Fibroblast of skin of scalp (primary cell): ENCODE measurements at regions not wholly inside any gene's neighbourhood (a gene's known extent, or its start where the extent isn't known, plus 50 kb on each side); places are given as distances from the start of the nearest gene placed in this dataset.
A peak's percentile ranks its signal among the peaks of the same experiment; 100 is the strongest.
"Not testable (repeated sequence)": the region's sequence is repeated elsewhere in the genome, so short reads cannot be mapped to it uniquely, and the experiment has no call there.

ENCODE experiments used
- DNase-seq: peaks from one replicate; pipeline ENCODE4 v3.0.0-alpha.2; 2013

DNA sequence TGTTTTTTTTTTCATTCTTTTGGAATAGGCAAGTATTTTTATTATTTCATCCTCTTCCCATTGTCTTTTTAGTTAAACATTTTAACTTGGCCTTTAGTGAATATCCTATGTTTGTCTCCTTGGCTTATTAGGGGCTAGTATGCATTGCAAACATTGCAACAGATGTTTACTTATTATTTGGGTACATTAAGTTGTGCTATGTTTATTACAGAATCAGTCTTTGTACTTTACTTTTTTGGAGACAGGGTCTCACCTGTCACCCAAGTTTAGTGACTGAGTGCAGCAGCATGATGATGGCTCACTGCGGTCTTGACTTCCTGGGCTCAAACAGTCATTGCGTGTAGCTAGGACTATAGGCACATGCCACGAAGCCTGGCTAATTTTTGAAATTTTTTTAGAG, 51.1 kb upstream of the NUDT6 start:
- no peak for DNase-seq

DNA sequence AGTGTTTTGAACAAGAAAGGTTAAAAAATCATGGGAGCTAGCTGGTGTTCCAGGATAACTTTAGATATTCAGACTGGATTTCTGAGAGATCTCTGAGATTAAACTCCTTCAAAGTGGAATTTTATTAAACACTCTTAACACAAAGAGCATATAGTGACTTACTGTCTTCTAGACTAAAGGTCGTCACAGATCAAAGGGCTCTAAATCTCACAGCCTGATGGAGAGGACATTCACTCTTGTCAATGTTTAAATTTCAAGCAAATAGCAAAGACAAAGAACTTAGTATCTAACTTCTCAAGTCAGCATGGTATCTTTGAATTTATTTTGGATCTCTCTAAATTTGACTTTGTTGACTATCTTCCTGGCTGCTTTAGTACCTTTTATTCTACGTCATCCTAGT, 53.7 kb upstream of the NUDT6 start:
- DNase-seq = no peak

DNA sequence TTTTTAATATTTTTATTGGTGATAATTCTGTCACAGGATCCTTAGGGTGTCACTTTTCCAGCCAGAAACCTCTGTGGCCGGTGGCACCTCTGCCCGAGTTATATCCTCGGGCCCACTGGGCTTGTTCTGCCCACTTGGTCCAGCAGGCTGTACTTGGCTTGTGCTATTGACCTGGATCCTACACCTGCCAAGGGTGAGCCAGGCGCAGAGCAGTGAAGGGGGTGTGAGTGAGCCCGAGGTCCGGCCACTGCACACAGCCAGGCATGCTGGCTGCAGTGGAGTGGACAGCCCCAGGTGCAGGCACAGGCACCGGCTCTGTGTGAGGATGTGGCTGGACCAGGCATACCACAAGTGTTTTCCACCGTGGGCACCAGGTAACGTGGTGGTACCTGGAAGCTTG, 54.7 kb upstream of the NUDT6 start:
- no peak for DNase-seq

DNA sequence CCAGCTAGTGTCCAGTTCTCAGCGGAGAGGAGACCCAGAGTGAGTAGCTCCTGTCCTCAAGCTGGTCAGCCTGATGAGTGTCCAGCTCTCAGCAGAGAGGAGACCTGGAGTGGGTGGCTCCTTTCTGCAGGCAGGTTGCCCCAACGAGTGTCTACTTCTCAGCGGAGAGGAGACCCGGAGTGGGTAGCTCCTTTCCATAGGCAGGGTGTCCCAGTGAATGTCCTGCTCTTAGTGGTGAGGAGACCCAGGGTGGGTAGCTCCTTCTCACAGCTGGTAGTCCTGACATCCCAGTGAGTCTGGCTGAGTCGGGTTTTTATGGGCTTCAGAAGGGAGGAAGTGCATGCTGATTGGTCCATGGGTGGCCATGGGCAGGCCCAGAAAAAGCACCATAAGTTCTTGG, 55.7 kb upstream of the NUDT6 start:
- no peak for DNase-seq

DNA sequence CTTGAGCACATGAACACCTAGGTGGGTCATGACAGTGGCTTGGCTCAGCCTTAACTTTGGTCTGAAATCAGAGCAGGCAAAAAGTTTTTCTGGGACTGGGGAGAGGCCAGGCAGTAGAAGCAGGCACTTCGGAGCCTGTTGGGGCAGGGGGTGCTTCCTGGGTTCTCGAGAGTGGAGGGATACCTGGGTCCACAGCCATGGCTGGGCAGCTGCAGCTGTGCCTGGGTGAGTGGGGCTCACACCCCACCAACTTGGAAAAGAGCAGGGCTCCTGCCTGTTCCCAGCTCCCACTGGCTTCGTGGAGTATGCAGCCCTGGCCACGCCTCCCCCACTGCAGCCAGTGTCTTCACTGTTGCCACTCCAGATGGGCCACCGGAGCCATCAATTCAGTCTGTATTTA, 56.4 kb upstream of the NUDT6 start:
- no peak for DNase-seq

DNA sequence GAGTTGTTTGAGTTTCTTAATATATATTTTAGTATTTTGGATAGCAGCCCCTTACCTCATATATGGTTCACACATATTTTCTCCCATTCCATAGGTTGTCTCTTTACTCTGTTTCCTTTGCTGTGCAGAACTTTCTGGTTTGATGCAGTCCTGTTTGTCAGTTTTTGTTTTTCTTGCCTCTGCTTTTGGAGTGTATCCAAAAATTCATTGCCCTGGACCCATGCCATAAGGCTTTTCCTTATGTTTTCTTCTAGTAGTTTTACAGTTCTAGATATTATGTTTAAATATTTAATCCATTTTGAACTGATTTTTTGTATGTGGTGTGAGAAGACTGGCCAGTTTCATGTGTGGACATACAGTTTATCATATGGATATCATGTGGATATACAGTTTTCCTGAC, 58.5 kb upstream of the NUDT6 start:
- DNase-seq = no peak

DNA sequence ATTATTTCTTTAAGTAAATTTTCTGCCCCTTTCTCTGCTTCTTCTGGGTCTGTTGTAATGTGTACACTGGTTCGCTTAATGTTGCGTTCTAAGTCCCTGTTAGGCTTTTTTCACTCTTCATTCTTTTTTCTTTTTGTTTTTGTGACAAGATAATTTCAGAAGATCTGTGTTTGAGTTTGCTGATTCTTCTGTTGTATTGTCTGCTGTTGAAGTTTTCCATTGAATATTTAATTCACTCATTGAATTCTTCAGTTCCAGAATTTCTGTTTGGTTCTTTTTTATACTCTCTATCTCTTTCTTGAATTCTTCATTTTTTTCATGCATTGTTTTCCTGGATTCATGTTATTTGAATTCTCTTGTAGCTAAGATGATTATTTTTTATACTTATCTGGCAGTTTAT, 66.3 kb upstream of the NUDT6 start:
- DNase-seq = no peak

DNA sequence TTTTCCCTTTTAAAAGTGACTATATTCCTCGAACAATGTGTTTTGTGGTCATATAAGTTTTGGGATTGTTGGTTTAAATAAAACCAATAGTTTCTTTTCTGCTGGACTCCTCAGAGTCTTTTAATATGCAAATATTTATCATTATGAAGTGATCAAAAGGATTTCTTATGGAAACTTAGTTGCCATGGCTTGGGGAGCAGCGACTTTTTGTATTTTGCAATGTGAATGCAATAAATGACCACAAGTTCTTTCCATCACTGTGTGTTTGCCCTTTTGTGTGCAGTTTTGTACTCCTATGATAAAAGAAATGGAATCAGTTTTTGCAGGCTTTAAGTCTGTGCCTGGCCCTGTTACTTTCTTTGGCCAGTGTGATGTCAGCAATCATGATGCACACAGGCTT, 68.5 kb upstream of the NUDT6 start:
- no peak for DNase-seq

DNA sequence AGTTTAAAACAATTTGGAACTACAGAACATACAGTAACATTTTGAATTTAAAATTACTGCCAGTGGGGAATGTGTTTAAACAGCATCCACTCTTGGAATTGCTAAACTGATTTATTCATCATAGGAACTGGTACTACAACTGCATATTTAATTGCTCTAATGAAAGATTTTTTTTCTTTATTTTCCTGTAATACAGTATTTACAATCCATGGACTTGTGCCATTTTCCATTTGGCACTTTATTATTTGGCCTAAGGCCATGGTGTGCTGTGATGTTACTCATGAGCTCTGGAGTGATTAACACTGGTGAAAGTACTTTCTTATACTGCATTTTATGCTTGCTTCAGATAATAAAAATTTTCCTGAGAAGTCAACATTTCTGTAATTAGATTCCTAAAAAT, 69.7 kb upstream of the NUDT6 start:
- peak; percentile 43 for DNase-seq

DNA sequence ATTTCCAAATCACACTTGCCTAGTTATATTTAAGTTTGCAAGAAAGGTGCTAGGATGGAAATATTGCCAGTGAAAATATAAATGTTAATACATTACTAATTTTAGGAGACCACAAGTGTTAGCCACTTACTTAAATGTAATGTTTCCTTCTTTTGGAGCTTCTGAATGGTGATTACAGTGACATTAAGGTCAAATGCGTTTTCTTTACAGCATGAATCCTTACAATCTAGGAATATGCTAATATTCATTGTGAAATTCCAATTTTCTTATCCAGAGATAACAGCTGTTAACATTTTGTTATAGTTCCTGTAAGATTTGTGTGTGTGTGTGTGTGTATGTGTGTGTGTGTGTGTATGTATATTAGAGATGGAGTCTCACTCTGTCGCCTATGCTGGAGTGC, 70.2 kb upstream of the NUDT6 start:
- DNase-seq = no peak

DNA sequence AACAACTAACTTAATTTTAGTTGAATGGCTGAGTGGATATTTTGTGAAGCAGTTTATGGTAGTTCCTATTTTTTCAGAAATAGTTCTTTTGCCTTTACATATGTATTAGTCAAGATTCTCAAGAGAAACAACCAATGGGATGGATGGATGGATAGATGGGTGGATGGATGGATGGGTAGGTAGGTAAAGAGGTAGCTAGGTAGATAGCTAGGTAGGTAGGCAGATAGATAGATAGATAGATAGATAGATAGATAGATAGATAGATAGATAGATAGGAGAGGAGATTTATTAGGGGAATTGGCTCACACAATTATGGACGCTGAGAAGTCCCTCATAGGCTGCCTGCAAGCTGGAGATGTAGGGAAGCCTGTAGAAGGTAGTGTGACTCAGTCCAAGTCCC, 74.0 kb upstream of the NUDT6 start:
- DNase-seq = no peak

DNA sequence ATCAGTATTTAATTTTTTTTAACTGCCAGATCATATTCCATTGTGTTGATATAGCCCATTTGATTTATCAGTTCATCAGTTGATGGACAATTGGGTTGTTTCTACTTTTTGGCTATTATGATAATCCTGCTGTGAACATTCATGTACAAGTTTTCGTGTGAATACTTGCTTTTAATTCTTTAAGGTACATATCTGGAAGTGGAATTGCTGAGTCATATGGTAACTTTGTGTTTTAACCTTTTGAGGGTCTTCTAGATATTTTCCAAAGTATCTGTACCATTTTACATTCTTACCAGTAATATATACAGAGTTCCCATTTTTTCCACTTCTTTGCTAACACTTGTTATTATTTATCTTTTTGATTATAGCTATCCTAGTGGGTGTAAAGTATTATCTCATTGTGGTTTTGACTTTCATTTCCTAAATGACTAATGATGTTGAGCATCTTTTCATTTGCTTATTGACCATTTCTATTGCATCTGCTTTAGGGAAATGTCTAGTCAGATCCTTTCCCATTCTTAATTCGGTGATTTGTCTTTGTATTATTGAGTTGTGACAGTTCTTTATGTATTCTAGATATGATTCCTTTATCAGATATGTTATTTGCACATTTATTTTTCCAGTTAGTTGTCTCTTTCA, 75.2 kb upstream of the NUDT6 start:
- no peak for DNase-seq

DNA sequence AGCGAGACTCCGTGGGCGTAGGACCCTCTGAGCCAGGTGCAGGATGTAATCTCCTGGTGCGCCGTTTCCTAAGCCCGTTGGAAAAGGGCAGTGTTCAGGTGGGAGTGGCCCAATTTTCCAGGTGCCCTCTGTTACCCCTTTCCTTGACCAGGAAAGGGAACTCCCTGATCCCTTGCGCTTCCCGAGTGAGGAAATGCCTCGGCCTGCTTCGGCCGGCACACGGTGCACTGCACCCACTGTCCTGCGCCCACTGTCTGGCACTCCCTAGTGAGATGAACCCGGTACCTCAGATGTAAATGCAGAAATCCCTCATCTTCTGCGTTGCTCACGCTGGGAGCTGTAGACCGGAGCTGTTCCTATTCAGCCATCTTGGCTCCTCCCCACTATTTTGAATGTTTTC, 81.7 kb upstream of the NUDT6 start:
- not testable (repeated sequence) for DNase-seq

DNA sequence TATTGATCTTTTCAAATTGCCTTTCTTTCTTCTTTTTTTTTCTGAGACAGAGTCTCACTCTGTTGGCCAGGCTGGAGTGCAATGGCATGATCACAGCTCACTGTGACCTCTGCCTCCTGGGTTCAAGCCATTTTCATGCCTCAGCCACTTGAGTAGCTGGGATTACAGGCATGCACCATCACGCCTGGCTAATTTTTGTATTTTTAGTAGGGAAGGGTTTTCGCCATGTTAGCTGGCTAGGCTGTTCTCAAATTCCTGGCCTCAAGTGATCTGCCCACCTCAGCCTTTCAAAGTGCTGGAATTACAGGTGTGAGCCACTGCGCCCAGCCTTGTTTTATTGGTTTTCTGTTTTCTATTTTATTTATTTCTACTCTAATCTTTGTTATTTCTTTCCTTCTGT, 82.7 kb upstream of the NUDT6 start:
- DNase-seq = not testable (repeated sequence)

DNA sequence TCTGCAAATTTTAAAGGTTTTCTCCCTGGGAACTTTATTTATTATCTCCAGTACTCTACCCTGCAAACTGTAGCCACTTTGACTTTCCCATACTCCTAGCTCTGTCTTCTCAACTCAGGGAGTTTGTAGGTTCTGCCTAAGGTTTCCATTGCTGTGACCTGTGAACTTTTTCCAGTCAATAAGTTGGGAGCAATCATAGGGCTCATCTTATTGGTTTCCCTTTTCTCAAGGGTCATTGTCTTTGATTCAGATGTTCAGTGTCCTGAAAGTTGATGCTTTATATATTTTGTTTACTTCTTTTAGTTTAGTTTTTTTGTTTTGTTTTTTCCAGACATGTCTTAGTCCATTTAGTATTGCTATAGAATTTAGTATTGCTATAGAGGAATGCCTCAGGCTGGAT, 85.3 kb upstream of the NUDT6 start:
- DNase-seq = no peak

DNA sequence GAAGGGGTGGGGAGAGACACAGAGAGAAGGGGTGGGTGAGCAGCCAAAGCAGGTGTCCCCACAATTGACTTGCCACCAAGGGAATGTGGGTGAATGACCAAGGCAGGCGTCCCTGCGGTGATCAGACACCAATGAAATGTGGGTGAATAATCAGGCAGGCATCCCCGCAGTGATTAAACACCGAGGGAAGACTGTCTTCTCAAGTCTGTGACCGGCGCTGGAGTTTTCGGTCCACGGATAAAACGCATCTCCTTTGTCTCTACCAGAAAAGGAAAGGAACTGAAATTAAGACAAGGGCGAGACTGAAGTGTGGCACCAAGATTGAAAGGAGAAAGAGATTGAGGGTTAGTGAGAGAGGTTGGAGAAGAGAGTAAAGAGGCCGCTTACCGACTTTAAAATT, 90.0 kb upstream of the NUDT6 start:
- not testable (repeated sequence) for DNase-seq

DNA sequence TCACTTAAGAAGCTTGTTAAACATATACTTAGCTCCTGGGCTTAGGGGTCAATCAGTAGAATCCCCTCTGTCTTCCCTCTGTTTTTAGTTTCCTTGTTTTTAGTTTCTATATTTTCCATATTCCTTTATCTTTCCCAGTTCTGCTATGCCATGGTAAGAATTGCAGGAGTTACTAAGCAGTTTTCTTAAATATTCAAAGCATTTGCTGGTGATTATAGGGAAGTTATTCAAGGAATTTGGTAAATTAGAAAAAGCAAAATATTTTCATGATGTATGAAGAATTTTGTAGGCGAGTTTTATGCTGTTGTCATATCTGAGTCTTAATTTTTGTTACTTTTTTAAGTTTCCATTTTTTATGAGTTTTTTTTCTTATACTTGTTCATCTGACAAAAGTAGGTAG, 91.6 kb upstream of the NUDT6 start:
- peak; percentile 66 for DNase-seq

DNA sequence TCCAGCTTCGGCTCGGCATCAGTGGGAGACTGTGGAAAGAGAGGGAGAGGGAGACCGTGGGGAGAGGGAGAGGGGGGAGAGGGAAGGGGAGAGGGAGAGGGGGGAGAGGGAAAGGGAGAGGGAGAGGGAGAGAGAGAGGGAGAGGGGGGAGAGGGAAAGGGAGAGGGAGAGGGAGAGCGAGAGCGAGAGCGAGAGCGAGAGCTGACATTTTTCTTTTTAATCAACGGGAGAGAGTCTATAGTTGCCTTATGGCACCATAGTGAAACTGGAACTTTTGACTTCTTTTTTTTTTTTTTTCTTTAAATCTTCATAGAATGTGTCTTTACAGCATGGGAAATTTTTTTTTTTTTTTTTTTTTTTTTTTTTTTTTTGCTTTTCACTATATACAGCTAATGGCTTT, 94.7 kb upstream of the NUDT6 start:
- DNase-seq = no peak

DNA sequence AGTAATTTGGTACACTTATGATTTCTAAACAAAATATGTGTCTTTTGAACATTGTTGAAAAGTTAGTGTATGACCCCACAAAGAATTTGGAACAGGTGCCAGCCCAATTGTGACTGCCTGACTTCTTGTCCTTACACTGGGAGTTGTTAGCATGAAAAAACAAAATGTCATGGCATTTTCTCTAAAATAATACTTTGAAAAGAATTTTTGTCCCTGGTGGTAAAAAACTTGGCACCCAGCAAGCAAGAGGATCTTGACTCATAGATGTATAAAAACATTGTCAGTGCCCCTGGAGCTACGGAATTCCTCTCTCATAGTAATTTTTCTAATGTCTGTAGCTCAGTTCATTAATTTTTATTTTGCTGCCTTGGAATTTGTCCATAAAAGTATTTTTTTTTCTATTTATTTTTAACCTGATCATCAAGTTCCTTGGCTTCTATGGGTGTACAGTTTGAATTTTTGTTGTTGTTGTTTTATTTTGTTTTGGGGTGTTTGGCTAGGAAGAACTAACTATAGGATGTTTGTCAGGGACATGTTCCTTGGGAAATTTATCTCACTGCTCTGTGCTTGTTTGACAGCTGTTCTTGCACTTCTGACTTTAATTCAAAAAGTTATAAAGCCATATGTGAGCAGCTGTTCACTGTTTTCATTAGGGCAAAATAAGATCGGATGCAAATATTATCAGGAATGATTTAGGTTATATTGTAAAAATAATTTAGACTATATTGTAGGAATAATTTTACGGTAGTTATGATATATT, 95.4 kb upstream of the NUDT6 start:
- peak; percentile 92 for DNase-seq

DNA sequence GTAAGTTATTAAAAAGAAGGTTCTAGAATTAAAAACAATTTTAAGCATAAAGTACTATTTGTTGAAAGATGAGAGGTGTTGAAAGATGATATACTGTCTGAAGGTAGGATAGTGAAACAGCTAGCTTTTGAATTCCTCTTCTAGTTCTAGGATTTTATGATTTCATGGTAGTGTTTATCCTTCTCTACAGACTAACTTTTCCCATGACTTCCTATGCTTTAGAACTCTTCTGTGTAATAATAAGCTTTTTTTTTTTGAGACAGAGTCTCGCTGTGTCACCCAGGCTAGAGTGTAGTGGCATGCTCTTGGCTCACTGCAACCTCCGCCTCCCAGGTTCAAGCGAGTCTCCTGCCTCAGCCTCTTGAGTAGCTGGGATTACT, 96.0 kb upstream of the NUDT6 start:
- peak; percentile 30 for DNase-seq

DNA sequence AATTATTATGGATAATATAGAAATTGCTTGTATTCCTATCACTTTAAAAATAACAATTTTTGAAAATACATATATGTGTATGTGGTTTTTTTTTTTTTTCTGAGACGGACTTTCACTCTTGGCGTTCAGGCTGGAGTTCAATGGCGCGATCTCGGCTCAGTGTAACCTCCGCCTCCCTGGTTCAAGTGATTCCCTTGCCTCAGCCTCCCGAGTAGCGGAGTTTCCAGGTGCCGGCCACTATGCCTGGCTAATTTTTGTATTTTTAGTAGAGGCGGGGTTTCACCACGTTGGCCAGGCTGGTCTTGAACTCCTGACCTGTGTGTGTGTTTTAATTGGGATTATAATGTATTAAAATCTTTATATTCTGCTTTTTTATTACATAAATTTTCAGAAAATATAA, 97.9 kb upstream of the NUDT6 start:
- DNase-seq = no peak

DNA sequence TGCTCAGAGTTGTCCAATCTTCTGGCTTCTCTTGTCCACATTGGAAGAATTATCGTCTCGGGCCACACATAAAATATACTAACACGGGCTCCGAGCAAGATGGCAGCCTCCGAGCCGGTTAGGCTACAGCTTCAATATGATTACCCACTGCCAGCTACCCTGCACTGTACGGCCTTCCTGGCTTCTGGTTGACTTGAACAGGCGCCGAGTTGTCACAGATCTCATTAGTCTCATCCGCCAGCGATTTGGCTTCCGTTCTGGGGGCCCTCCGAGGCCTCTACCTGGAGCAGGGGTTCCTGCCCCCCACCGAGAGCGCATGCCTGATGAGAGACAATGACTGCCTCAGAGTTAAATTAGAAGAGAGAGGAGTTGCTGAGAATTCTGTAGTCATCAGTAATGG, 101.2 kb upstream of the NUDT6 start:
- no peak for DNase-seq

DNA sequence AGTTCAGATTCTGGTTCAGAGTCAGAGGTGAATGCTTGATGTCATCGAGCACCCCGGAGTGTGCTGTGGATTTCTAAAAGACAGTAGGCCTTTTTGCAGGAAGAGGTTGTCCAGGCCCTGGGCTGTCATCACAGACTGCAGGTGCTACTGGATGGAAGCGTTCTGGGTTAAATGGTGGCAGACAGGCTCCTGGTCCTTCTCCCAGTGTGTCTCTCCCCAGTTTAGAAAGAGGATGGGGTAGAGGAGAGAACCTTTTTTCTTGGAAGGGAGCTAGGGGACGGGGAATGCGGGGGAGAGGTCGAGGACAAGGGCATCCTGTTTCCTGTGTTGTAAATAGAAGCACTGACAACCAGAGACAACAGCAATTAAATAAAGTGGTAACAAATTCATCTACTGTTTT, 102.3 kb upstream of the NUDT6 start:
- no peak for DNase-seq

DNA sequence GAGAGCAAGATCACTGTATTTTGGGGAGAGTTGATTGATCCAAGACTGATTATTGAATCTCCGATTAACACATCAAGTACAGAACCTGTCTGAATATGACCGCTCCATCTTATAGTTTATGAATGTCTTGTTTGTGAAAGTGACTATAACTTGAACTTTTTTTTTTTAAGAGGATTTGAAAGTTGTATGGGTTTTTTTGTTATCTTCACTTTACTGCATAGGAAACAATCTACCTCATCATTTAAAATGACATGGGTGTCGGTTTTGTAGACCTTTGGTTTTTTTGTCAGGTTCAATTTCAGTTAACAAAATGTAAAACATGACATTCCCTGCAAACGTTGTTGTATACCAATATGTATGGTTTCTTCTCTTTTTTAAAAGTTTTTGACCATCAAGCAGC, 103.0 kb upstream of the NUDT6 start:
- DNase-seq = no peak

DNA sequence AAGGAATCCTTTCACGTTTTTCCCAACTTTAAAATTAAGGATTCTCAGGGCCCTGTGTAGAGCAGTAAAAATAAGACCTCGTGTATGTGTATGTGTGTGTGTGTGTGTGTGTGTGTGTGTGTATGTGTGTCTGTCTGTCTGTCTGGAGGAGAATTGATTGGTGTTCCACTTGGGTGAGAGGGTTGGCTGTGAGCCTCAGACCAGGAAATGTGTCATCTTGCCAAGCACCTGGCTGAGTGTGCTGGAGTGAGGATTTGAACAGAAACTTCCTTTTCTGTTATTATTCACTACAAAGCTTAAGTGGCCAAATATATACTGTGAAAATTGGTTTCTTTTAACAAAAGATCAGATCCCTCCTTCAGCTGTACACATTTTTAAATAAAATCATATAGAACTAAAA, 103.6 kb upstream of the NUDT6 start:
- DNase-seq = not testable (repeated sequence)
